ENCODE measurements at regions not wholly inside any gene's neighbourhood (a gene's known extent, or its start where the extent isn't known, plus 50 kb on each side); places are given as distances from the start of the nearest gene placed in this dataset.

- TF ChIP-seq, protein P1, sequence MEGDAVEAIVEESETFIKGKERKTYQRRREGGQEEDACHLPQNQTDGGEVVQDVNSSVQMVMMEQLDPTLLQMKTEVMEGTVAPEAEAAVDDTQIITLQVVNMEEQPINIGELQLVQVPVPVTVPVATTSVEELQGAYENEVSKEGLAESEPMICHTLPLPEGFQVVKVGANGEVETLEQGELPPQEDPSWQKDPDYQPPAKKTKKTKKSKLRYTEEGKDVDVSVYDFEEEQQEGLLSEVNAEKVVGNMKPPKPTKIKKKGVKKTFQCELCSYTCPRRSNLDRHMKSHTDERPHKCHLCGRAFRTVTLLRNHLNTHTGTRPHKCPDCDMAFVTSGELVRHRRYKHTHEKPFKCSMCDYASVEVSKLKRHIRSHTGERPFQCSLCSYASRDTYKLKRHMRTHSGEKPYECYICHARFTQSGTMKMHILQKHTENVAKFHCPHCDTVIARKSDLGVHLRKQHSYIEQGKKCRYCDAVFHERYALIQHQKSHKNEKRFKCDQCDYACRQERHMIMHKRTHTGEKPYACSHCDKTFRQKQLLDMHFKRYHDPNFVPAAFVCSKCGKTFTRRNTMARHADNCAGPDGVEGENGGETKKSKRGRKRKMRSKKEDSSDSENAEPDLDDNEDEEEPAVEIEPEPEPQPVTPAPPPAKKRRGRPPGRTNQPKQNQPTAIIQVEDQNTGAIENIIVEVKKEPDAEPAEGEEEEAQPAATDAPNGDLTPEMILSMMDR (IDR thresholded peaks at IDR 0.05; ENCODE audit: low read length), result no peak
- TF ChIP-seq EZH2 (optimal IDR thresholded peaks at IDR 0.05; ENCODE audit: low read depth, low read length) (no peak), EZH2phosphoT487 (IDR thresholded peaks at IDR 0.05; ENCODE audit: low read length) (no peak)
Measured at GRCh38 chr1:208646431-208646830, 402.2 kb upstream of the PLXNA2 start.

Data from MM.1S (cell line).